HepG2 (cell line): ENCODE measurements at regions not wholly inside any gene's neighbourhood (a gene's known extent, or its start where the extent isn't known, plus 50 kb on each side); places are given as distances from the start of the nearest gene placed in this dataset.

Source experiments
- ATAC-seq: fragments of 200-7000 bp; cut with Tn5 transposase; 3 replicates; pipeline ENCODE4 v1.9.1; 2020; ENCODE audit warnings: mild to moderate bottlenecking, moderate library complexity
- BruUV-seq: library from RNA; stranded (reverse); fragments of 400-500 nt; replicated peaks from 2 replicates; lab custom pipeline; 2021; lab: Mats Ljungman, UMichigan
- CTCF ChIA-PET: fragments of 300-600 bp; formaldehyde crosslinking; extraction: SDS; loops from one replicate; lab custom pipeline; 2021; ENCODE audit warnings: low total read pairs, inconsistent platforms, low intra/inter-chr PET ratio; lab: Yijun Ruan, JAX
- POLR2A ChIA-PET: fragments of 350-600 bp; sonication (Branson Sonifier 250); formaldehyde crosslinking; loops from one replicate; lab custom pipeline; 2020; ENCODE audit warnings: antibody characterized with exemption, inconsistent platforms; lab: Yijun Ruan, JAX
- DNase-seq: peaks from one replicate; pipeline ENCODE4 v3.0.0-alpha.2; 2015; ENCODE audit warnings: low spot score
- FAIRE-seq: peaks from 3 replicates; lab custom pipeline; 2011; peaks lifted over from hg19 to GRCh38; lab: Jason Lieb, UNC
- H2AFZ ChIP-seq: one replicate; pipeline ENCODE4 v1.6.1; 2011; ENCODE audit warnings: low read length, inconsistent platforms
- H3K27ac ChIP-seq: fragments of 300-600 bp; 3 replicates; pipeline ENCODE4 v1.8.0; 2011; ENCODE audit warnings: mixed run types, mild to moderate bottlenecking, mixed read lengths, low read length, inconsistent platforms; ENCODE audit not compliant: insufficient read depth; ENCODE audit errors: extremely low read length
- H3K27me3 ChIP-seq, 2 experiments: fragments of 200-600 bp in 1 of 2; 2 replicates in 1 of 2; 3 replicates in 1 of 2; pipeline versions ENCODE4 v1.6.0 to v1.8.0; 2011; ENCODE audit warnings: low read length in 2 of 2, mild to moderate bottlenecking in 2 of 2, moderate library complexity in 2 of 2, inconsistent platforms in 1 of 2; ENCODE audit not compliant: insufficient read depth in 2 of 2, control insufficient read depth in 1 of 2
- H3K36me3 ChIP-seq, 2 experiments: fragments of 200-600 bp in 1 of 2; replicated peaks in 1 of 2; 2 replicates in 1 of 2; 3 replicates in 1 of 2; pipeline versions ENCODE4 v1.5.1 to v1.8.0; 2011; ENCODE audit warnings: low read length in 2 of 2, inconsistent platforms in 1 of 2; ENCODE audit not compliant: insufficient read depth in 2 of 2, control insufficient read depth in 1 of 2
- H3K4me1 ChIP-seq: 2 replicates; pipeline ENCODE4 v1.5.1; 2012; ENCODE audit warnings: low read length, inconsistent platforms; ENCODE audit not compliant: insufficient read depth
- H3K4me2 ChIP-seq: 2 replicates; pipeline ENCODE4 v1.6.0; 2011; ENCODE audit warnings: low read depth, low read length, inconsistent platforms
- H3K4me3 ChIP-seq, 3 experiments: fragments of 200-600 bp in 1 of 3; sonication (generic), shearing (Covaris generic) in 1 of 3; replicated peaks in 1 of 3; 2 replicates each; pipeline ENCODE4 v1.5.1; 2011 to 2016; ENCODE audit warnings: low read length in 3 of 3, inconsistent platforms in 2 of 3, low read depth in 2 of 3, mild to moderate bottlenecking in 2 of 3, control low read depth in 1 of 3, mixed read lengths in 1 of 3; ENCODE audit not compliant: insufficient read depth in 1 of 3
- H3K79me2 ChIP-seq: one replicate; pipeline ENCODE4 v1.6.1; 2011; ENCODE audit warnings: low read length, inconsistent platforms; ENCODE audit not compliant: insufficient read depth
- H3K9ac ChIP-seq: 2 replicates; pipeline ENCODE4 v1.6.0; 2011; ENCODE audit warnings: mild to moderate bottlenecking, low read depth, low read length, inconsistent platforms; ENCODE audit not compliant: insufficient read depth
- H3K9me3 ChIP-seq: 2 replicates; pipeline ENCODE4 v1.5.1; 2012; ENCODE audit warnings: mild to moderate bottlenecking, low read length
- H4K20me1 ChIP-seq: 2 replicates; pipeline ENCODE4 v1.6.0; 2011; ENCODE audit warnings: inconsistent platforms, mild to moderate bottlenecking, low read length, moderate library complexity; ENCODE audit not compliant: insufficient read depth
- KLF15 ChIP-seq: sonication (generic); formaldehyde crosslinking; IDR thresholded peaks from 2 replicates; pipeline ENCODE4 v1.8.1; 2023; ENCODE audit warnings: borderline replicate concordance, mild to moderate bottlenecking, inconsistent platforms, missing genetic modification reagents, mixed read lengths
- MLLT10 ChIP-seq: sonication (generic); formaldehyde crosslinking; IDR thresholded peaks from 2 replicates; pipeline ENCODE4 v1.4.0; 2020; ENCODE audit warnings: missing genetic modification reagents
- REL ChIP-seq: sonication (generic); formaldehyde crosslinking; conservative IDR thresholded peaks from 2 replicates; pipeline ENCODE4 v1.8.0; 2022; ENCODE audit warnings: mild to moderate bottlenecking, missing genetic modification reagents, moderate library complexity
- ZFYVE20 ChIP-seq: sonication (generic); formaldehyde crosslinking; IDR thresholded peaks from 2 replicates; pipeline ENCODE4 v1.8.0; 2023; ENCODE audit warnings: low read depth, mild to moderate bottlenecking, moderate library complexity, missing genetic modification reagents, borderline replicate concordance
- ZNF205 ChIP-seq: IDR thresholded peaks from 2 replicates; pipeline ENCODE4 v1.6.1; 2018; ENCODE audit warnings: missing biosample characterization, missing genetic modification reagents
- ZNF335 ChIP-seq: sonication (generic); formaldehyde crosslinking; IDR thresholded peaks from 2 replicates; pipeline ENCODE4 v1.4.0; 2020; ENCODE audit warnings: missing genetic modification reagents
- ZNF460 ChIP-seq: sonication (generic); formaldehyde crosslinking; IDR thresholded peaks from 2 replicates; pipeline ENCODE4 v1.5.1; 2020; ENCODE audit warnings: missing genetic modification reagents, mild to moderate bottlenecking, borderline replicate concordance
- ZNF558 ChIP-seq: sonication (generic); formaldehyde crosslinking; IDR thresholded peaks from 2 replicates; pipeline ENCODE4 v1.9.0; 2022; ENCODE audit warnings: mild to moderate bottlenecking, missing genetic modification reagents, borderline replicate concordance
- WGBS: methylation state at CpG from one replicate; pipeline ENCODE4 v1.1.6; 2017; ENCODE audit warnings: low lambda C conversion rate; 5-methylcytosine and 5-hydroxymethylcytosine counted together
- in situ Hi-C: cut with HindIII; loops from 2 replicates; pipeline ENCODE4 v1.10.0; 2017; ENCODE audit warnings: low pct_unique_long_range_greater_than_20kb; ENCODE audit not compliant: extremely low pct_ligation_motif_present
- intact Hi-C: fragments of 100-400 bp; cut with micrococcal nuclease; formaldehyde crosslinking; loops from one replicate; pipeline ENCODE4 v1.10.0; 2022; ENCODE audit not compliant: unreplicated experiment
- TF ChIP-seq, protein P1 (sequence below): sonication (generic); formaldehyde crosslinking; IDR thresholded peaks from 2 replicates; pipeline ENCODE4 v1.4.0; 2020; ENCODE audit warnings: low read depth, missing genetic modification reagents
- TF ChIP-seq, protein P2 (sequence below): sonication (generic); formaldehyde crosslinking; IDR thresholded peaks from 2 replicates; pipeline ENCODE4 v1.8.1; 2023; ENCODE audit warnings: mild to moderate bottlenecking, missing genetic modification reagents, borderline replicate concordance
- TF ChIP-seq, protein P3 (sequence below): sonication (generic); formaldehyde crosslinking; IDR thresholded peaks from 2 replicates; pipeline ENCODE4 v1.9.0; 2021; ENCODE audit warnings: missing genetic modification reagents, borderline replicate concordance
- TF ChIP-seq, protein P4 (sequence below): sonication (generic); formaldehyde crosslinking; IDR thresholded peaks from 2 replicates; pipeline ENCODE4 v1.4.0; 2020; ENCODE audit warnings: missing genetic modification reagents

DNA sequence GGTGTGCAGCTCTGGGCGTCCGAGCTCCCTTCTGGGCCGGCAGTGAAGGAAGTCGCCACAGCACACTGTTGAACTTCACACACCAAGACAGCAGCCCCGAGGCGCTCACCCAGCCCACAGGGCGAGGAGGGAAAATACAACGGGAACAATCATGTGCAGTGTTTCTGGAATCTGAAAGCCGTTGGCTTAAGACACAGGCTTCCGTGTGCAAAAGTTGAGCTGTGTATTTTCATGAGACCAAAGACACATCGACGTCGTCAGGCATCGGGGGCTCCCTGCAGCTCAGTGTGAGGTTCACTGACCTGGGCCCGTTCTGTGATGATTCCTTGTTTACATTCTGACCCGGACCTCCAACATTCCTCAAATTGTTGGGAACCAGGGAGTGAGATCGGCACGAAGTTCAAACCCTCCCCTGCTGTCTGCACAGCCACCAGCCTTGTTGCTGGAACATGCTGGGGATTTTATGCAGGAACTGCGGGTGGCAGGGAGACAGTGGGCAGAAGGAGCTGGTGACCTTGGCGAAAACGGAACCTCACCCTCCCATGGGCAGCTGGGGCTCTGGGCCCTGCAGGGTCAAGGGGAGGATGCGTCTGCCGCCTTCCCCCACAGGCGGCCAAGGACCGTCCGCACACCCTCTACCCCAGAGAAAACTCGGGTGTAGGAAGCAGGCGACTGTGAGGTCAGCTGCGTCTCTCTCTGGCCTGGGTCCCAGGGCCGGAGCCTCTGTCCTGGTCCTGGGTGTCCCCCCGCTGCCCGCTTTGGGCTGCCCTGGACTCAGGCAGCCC is 72.2 kb downstream of the METRNL start (continued):
- TF ChIP-seq, protein P1, sequence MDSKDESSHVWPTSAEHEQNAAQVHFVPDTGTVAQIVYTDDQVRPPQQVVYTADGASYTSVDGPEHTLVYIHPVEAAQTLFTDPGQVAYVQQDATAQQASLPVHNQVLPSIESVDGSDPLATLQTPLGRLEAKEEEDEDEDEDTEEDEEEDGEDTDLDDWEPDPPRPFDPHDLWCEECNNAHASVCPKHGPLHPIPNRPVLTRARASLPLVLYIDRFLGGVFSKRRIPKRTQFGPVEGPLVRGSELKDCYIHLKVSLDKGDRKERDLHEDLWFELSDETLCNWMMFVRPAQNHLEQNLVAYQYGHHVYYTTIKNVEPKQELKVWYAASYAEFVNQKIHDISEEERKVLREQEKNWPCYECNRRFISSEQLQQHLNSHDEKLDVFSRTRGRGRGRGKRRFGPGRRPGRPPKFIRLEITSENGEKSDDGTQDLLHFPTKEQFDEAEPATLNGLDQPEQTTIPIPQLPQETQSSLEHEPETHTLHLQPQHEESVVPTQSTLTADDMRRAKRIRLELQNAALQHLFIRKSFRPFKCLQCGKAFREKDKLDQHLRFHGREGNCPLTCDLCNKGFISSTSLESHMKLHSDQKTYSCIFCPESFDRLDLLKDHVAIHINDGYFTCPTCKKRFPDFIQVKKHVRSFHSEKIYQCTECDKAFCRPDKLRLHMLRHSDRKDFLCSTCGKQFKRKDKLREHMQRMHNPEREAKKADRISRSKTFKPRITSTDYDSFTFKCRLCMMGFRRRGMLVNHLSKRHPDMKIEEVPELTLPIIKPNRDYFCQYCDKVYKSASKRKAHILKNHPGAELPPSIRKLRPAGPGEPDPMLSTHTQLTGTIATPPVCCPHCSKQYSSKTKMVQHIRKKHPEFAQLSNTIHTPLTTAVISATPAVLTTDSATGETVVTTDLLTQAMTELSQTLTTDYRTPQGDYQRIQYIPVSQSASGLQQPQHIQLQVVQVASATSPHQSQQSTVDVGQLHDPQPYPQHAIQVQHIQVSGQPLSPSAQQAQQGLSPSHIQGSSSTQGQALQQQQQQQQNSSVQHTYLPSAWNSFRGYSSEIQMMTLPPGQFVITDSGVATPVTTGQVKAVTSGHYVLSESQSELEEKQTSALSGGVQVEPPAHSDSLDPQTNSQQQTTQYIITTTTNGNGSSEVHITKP (CRISPR knock-in tag) = peak; percentile 87
- TF ChIP-seq, protein P2, sequence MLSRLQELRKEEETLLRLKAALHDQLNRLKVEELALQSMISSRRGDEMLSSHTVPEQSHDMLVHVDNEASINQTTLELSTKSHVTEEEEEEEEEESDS = peak; percentile 47; the same call in 1 of the 2 replicates
- peak; percentile 86 for TF ChIP-seq REL (CRISPR knock-in tag)
- no peak; the same call in 1 of the 2 replicates for TF ChIP-seq ZNF558 (CRISPR knock-in tag)
- 0 out of 2 replicates have a peak, but pooled peaks have one; percentile 86 for TF ChIP-seq ZNF335

DNA sequence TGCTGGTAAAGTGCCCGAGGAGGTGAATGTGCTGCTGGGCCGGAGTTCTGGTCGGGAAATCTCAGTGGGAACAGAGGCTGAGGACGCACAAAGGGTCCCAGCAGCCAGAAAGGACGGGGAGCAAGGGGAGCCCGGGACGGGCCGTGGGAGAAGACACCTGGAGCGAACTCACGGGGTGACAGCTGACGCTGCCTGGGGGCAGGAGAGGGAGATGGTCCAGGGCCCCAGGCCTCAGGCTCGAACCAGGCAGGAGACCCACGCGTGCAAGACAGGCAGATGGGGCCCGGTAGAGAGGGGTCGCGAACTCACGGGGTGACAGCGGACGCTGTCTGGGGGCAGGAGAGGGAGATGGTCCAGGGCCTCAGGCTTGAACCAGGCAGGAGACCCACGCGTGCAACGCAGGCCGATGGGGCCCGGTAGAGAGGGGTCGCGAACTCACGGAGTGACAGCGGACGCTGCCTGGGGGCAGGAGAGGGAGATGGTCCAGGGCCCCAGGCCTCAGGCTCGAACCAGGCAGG is 72.9 kb downstream of the METRNL start:
- FAIRE-seq (no peak), DNase-seq (no peak), ATAC-seq (peak; percentile 3; the same call in 2 of the 3 replicates)
- 73% methylated on average over 30 of the region's 31 CpGs for WGBS
- peak overlapping the region; percentile 67 for H3K9ac ChIP-seq
- no peaks in the 10 kb centered on the region for H3K36me3 ChIP-seq
- H3K9me3 ChIP-seq = no peaks in the 10 kb centered on the region
- H3K4me1 ChIP-seq = peaks cover 33% of the 10 kb centered on the region
- ChIA-PET CTCF (no interaction called here), POLR2A (interaction anchor here (0.6 to 1.7 kb wide), 5 partner anchors 8 to 103 kb away, joined by 3 to 20 read pairs (median 5); no protein-coding TSS in a partner anchor)
- H3K4me3 ChIP-seq = peak overlapping the region; percentile 12 to 61 (median 35); a peak in 4 of 6 replicates
- peak overlapping the region; percentile 80 for H3K4me2 ChIP-seq
- H2AFZ ChIP-seq = no peak overlapping the region
- peaks cover 1 to 27% of the 10 kb centered on the region in 2 experiments for H3K27me3 ChIP-seq
- in situ Hi-C loops = no loop called here
- BruUV-seq = no TSS peak
- intact Hi-C loops = no loop called here
- H4K20me1 ChIP-seq = no peaks in the 10 kb centered on the region
- no peaks in the 10 kb centered on the region for H3K79me2 ChIP-seq
- H3K27ac ChIP-seq = peak overlapping the region; percentile 57
- TF ChIP-seq, protein P3, sequence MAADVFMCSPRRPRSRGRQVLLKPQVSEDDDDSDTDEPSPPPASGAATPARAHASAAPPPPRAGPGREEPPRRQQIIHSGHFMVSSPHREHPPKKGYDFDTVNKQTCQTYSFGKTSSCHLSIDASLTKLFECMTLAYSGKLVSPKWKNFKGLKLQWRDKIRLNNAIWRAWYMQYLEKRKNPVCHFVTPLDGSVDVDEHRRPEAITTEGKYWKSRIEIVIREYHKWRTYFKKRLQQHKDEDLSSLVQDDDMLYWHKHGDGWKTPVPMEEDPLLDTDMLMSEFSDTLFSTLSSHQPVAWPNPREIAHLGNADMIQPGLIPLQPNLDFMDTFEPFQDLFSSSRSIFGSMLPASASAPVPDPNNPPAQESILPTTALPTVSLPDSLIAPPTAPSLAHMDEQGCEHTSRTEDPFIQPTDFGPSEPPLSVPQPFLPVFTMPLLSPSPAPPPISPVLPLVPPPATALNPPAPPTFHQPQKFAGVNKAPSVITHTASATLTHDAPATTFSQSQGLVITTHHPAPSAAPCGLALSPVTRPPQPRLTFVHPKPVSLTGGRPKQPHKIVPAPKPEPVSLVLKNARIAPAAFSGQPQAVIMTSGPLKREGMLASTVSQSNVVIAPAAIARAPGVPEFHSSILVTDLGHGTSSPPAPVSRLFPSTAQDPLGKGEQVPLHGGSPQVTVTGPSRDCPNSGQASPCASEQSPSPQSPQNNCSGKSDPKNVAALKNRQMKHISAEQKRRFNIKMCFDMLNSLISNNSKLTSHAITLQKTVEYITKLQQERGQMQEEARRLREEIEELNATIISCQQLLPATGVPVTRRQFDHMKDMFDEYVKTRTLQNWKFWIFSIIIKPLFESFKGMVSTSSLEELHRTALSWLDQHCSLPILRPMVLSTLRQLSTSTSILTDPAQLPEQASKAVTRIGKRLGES (CRISPR knock-in tag) = no peak
- TF ChIP-seq KLF15 (CRISPR knock-in tag) (no peak), ZNF460 (no peak), ZNF205 (CRISPR knock-in tag) (no peak), MLLT10 (no peak), ZFYVE20 (CRISPR knock-in tag) (0 out of 2 replicates have a peak, but pooled peaks have one; percentile 66)
- TF ChIP-seq, protein P4, sequence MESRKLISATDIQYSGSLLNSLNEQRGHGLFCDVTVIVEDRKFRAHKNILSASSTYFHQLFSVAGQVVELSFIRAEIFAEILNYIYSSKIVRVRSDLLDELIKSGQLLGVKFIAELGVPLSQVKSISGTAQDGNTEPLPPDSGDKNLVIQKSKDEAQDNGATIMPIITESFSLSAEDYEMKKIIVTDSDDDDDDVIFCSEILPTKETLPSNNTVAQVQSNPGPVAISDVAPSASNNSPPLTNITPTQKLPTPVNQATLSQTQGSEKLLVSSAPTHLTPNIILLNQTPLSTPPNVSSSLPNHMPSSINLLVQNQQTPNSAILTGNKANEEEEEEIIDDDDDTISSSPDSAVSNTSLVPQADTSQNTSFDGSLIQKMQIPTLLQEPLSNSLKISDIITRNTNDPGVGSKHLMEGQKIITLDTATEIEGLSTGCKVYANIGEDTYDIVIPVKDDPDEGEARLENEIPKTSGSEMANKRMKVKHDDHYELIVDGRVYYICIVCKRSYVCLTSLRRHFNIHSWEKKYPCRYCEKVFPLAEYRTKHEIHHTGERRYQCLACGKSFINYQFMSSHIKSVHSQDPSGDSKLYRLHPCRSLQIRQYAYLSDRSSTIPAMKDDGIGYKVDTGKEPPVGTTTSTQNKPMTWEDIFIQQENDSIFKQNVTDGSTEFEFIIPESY (CRISPR knock-in tag) = 0 out of 2 replicates have a peak, but pooled peaks have one; percentile 16
